ENCODE measurements at regions not wholly inside any gene's neighbourhood (a gene's known extent, or its start where the extent isn't known, plus 50 kb on each side); places are given as distances from the start of the nearest gene placed in this dataset.

DNA sequence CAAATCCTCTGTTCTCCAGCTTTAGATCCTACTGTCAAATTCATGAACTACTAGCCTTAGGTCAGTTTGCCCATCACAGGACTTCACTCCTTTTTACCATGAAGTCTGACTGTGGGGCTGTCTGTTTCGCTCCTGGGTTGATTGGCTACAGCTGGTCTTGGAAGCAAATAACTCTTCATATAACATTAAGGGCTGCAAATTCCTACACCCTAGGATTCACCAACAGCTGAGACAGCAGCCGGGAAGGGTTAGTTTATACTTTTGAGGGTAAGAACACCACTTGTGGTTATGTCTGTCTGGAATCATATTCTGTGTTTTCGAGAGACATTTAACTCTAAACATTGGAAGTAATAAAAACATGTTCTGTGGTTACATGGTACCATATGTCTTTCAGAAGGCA lies 55.9 kb upstream of the KIAA1217 start:
- TF ChIP-seq, protein P1, sequence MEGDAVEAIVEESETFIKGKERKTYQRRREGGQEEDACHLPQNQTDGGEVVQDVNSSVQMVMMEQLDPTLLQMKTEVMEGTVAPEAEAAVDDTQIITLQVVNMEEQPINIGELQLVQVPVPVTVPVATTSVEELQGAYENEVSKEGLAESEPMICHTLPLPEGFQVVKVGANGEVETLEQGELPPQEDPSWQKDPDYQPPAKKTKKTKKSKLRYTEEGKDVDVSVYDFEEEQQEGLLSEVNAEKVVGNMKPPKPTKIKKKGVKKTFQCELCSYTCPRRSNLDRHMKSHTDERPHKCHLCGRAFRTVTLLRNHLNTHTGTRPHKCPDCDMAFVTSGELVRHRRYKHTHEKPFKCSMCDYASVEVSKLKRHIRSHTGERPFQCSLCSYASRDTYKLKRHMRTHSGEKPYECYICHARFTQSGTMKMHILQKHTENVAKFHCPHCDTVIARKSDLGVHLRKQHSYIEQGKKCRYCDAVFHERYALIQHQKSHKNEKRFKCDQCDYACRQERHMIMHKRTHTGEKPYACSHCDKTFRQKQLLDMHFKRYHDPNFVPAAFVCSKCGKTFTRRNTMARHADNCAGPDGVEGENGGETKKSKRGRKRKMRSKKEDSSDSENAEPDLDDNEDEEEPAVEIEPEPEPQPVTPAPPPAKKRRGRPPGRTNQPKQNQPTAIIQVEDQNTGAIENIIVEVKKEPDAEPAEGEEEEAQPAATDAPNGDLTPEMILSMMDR (conservative IDR thresholded peaks at IDR 0.05): no peak
- TF ChIP-seq ZFX (IDR thresholded peaks at IDR 0.05): no peak

DNA sequence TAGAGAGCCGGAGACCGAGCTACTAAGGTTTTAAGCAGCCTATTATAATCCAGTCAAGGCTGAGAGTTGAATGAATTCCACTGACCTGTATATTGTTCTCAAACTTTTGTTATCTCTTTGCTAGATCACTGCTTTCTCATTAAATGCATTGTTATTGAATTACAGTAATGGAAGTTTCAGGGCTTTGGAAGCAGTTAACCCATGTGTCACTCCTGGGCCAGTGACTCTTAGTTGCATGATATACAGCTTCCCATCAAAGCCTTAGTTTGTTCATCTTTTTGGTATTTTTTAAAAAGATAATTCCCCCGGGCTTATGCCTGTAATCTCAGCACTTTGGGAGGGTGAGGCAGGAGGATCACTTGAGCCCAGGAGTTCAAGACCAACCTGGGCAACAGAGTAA lies 55.4 kb upstream of the KIAA1217 start:
- no peak for TF ChIP-seq ZFX (IDR thresholded peaks at IDR 0.05)
- TF ChIP-seq, protein P1 (conservative IDR thresholded peaks at IDR 0.05): no peak
- no peak overlapping the region for H3K27ac ChIP-seq

More for the DNA sequence above, 55.9 kb upstream of the KIAA1217 start:
- H3K27ac ChIP-seq: no peak overlapping the region

DNA sequence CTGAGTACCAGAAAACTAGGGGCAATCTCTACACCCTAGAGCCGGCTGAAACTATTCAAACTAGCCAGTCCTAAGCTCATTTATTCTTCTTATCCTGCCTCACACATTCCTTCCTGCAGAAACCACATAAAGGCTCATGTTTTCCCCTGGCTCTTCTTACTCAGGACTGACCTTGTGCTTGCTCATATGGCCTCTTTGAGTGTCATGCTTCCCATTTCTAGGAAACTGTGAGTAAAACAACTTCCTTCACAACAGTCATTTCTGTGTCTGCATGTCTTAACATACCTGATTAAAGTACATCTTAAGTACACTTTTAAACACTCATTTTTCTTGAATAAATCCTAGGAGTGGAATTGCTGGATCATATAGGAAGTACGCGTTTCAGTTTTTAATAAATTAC lies 52.3 kb upstream of the KIAA1217 start:
- TF ChIP-seq, protein P1 (conservative IDR thresholded peaks at IDR 0.05): no peak
- TF ChIP-seq ZFX (IDR thresholded peaks at IDR 0.05): no peak

DNA sequence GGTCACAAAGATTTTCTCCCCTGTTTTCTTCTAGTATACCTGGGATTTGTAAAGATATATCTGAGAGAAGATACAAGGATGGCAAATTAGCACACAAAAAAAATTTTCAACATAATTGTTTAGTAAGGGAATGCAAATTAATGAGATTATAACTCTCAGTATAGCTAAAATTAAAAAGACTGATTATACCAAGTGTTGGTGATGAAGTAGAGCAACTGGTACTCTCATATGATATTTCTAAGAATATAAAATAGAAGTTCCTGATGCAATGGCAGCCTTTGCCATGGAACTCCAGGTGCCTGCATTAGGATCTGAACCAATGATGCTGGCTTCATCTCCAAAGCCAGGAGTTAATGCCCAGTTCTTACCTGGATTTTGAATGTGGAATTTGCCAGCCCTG lies 51.4 kb upstream of the KIAA1217 start:
- no peak overlapping the region for H3K27ac ChIP-seq
- TF ChIP-seq, protein P1 (conservative IDR thresholded peaks at IDR 0.05): no peak
- no peak for TF ChIP-seq ZFX (IDR thresholded peaks at IDR 0.05)

More for the DNA sequence above, 52.3 kb upstream of the KIAA1217 start:
- no peak overlapping the region for H3K27ac ChIP-seq

Measured in C4-2B (cell line).